NCI-H510A (cell line): ENCODE measurements at regions not wholly inside any gene's neighbourhood (a gene's known extent, or its start where the extent isn't known, plus 50 kb on each side); places are given as distances from the start of the nearest gene placed in this dataset.
"Not testable (repeated sequence)": the region's sequence is repeated elsewhere in the genome, so short reads cannot be mapped to it uniquely, and the experiment has no call there.

Experiments
- DNase-seq: peaks from one replicate; lab custom pipeline; 2025; lab: John Stamatoyannopoulos, UW

- DNase-seq: no peak
These were observed 68.8 kb downstream of the SSX7 start for GRCh38 chrX:52585892-52586291.

- no peak for DNase-seq
These were observed 60.8 kb upstream of the XAGE1B start for GRCh38 chrX:52577464-52578173.

GRCh38 chrX:52576946-52577345, 60.1 kb upstream of the XAGE1B start:
- DNase-seq: no peak

- DNase-seq: no peak
These were observed 59.6 kb upstream of the XAGE1B start for GRCh38 chrX:52576474-52576873.

GRCh38 chrX:52574416-52575275, 57.8 kb upstream of the XAGE1B start:
- DNase-seq: peak; percentile 1

GRCh38 chrX:52568146-52568545, 51.3 kb upstream of the XAGE1B start:
- DNase-seq: not testable (repeated sequence)
